Panc1 (cell line): ENCODE measurements at regions not wholly inside any gene's neighbourhood (a gene's known extent, or its start where the extent isn't known, plus 50 kb on each side); places are given as distances from the start of the nearest gene placed in this dataset.

Experiments
- ATAC-seq: fragments of 200-7000 bp; cut with Tn5 transposase; 2 replicates; pipeline ENCODE4 v1.9.1; 2020; ENCODE audit warnings: mild to moderate bottlenecking, moderate library complexity
- BruUV-seq: library from RNA; stranded (reverse); fragments of 400-500 nt; replicated peaks from 2 replicates; lab custom pipeline; 2021; lab: Mats Ljungman, UMichigan
- CTCF ChIA-PET: fragments of 300-600 bp; sonication (Branson Sonifier 250); formaldehyde crosslinking; loops from one replicate; lab custom pipeline; 2022; ENCODE audit warnings: antibody characterized with exemption; lab: Charles Lee
- POLR2A ChIA-PET: fragments of 300-600 bp; sonication (Branson Sonifier 250); formaldehyde crosslinking; loops from one replicate; lab custom pipeline; 2022; ENCODE audit warnings: antibody characterized with exemption; lab: Charles Lee
- DNase-seq: peaks from one replicate; pipeline ENCODE4 v3.0.0-alpha.2; 2010; ENCODE audit warnings: low read depth, low spot score
- H3K27ac ChIP-seq: 2 replicates; pipeline ENCODE4 v1.5.1; 2011; ENCODE audit warnings: mild to moderate bottlenecking, low read length, inconsistent platforms
- H3K27me3 ChIP-seq: fragments of 200-500 bp; sonication (Bioruptor generic); 2 replicates; pipeline ENCODE4 v1.6.0; 2014; ENCODE audit warnings: low read length, inconsistent platforms; ENCODE audit not compliant: control insufficient read depth, insufficient read depth
- H3K36me3 ChIP-seq: fragments of 200-500 bp; sonication (Bioruptor generic); 2 replicates; pipeline ENCODE4 v1.5.1; 2014; ENCODE audit warnings: inconsistent platforms, mild to moderate bottlenecking, low read length, moderate library complexity; ENCODE audit not compliant: control insufficient read depth, insufficient read depth
- H3K4me1 ChIP-seq: 2 replicates; pipeline ENCODE4 v1.5.1; 2011; ENCODE audit warnings: inconsistent platforms, mild to moderate bottlenecking, low read length, moderate library complexity; ENCODE audit not compliant: control insufficient read depth, insufficient read depth
- H3K4me3 ChIP-seq, 2 experiments: 2 replicates each; pipeline ENCODE4 v1.5.1; 2011 to 2012; ENCODE audit warnings: low read depth in 2 of 2, low read length in 2 of 2, mild to moderate bottlenecking in 2 of 2, inconsistent platforms in 1 of 2, moderate library complexity in 1 of 2
- H3K9me3 ChIP-seq: fragments of 200-500 bp; sonication (Bioruptor generic); 2 replicates; pipeline ENCODE4 v1.5.1; 2014; ENCODE audit warnings: low read depth, mild to moderate bottlenecking, inconsistent platforms, low read length, moderate library complexity; ENCODE audit not compliant: control insufficient read depth, insufficient read depth
- POLR2AphosphoS5 ChIP-seq: IDR thresholded peaks from 2 replicates; pipeline ENCODE4 v1.6.1; 2012; ENCODE audit warnings: mild to moderate bottlenecking, low read depth, low read length, moderate library complexity
- SIN3A ChIP-seq: IDR thresholded peaks from 2 replicates; pipeline ENCODE4 v1.6.1; 2012; ENCODE audit warnings: low read depth, mild to moderate bottlenecking, low read length, moderate library complexity, borderline replicate concordance; ENCODE audit not compliant: insufficient read depth
- TCF7L2 ChIP-seq: IDR thresholded peaks from 2 replicates; pipeline ENCODE4 v1.6.1; 2011; ENCODE audit warnings: mild to moderate bottlenecking, low read depth, low read length, inconsistent platforms
- in situ Hi-C: cut with HindIII; loops from 2 replicates; pipeline ENCODE4 v1.10.0; 2016; ENCODE audit warnings: low sequenced_read_pairs, low pct_unique_long_range_greater_than_20kb
- intact Hi-C: fragments of 100-400 bp; cut with micrococcal nuclease; formaldehyde crosslinking; loops from one replicate; pipeline ENCODE4 v1.10.0; 2022; ENCODE audit not compliant: unreplicated experiment
- TF ChIP-seq, protein P1 (sequence below): fragments of 450-650 bp; IDR thresholded peaks from 2 replicates; pipeline ENCODE4 v1.5.1; 2017; ENCODE audit warnings: mild to moderate bottlenecking
- TF ChIP-seq, protein P2 (sequence below), 2 experiments: IDR thresholded peaks; 2 replicates each; pipeline ENCODE4 v1.6.1; 2011 to 2012; ENCODE audit warnings: low read depth in 2 of 2, control low read depth in 1 of 2, low read length in 1 of 2, mild to moderate bottlenecking in 1 of 2, moderate library complexity in 1 of 2; ENCODE audit not compliant: insufficient read depth in 1 of 2

DNA sequence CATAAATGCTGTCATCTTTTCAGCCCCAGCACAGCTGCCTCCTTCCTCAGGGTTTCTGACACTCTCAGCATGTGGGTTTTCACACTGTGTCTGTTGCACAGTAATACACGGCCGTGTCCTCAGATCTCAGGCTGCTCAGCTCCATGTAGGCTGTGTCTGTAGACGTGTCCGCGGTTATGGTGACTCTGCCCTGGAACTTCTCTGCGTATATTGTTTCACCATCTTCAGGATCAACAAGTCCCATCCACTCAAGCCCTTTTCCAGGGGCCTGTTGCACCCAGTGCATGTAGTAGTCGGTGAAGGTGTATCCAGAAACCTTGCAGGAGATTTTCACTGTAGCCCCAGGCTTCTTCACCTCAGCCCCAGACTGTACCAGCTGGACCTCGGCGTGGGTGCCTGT, 1210.6 kb downstream of the TMEM121 start:
- Histone ChIP-seq H3K4me3 (no peak overlapping the region), H3K4me1 (no peaks in the 10 kb centered on the region), H3K27me3 (peaks cover 2% of the 10 kb centered on the region; the same call in 1 of the 2 replicates), H3K36me3 (no peaks in the 10 kb centered on the region), H3K9me3 (no peaks in the 10 kb centered on the region), H3K27ac (no peak overlapping the region)
- no peak for DNase-seq
- ChIA-PET CTCF (no interaction called here), POLR2A (no interaction called here)
- in situ Hi-C loops = no loop called here
- no TSS peak for BruUV-seq
- intact Hi-C loops = no loop called here
- TF ChIP-seq, protein P1, sequence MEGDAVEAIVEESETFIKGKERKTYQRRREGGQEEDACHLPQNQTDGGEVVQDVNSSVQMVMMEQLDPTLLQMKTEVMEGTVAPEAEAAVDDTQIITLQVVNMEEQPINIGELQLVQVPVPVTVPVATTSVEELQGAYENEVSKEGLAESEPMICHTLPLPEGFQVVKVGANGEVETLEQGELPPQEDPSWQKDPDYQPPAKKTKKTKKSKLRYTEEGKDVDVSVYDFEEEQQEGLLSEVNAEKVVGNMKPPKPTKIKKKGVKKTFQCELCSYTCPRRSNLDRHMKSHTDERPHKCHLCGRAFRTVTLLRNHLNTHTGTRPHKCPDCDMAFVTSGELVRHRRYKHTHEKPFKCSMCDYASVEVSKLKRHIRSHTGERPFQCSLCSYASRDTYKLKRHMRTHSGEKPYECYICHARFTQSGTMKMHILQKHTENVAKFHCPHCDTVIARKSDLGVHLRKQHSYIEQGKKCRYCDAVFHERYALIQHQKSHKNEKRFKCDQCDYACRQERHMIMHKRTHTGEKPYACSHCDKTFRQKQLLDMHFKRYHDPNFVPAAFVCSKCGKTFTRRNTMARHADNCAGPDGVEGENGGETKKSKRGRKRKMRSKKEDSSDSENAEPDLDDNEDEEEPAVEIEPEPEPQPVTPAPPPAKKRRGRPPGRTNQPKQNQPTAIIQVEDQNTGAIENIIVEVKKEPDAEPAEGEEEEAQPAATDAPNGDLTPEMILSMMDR = no peak
- TF ChIP-seq SIN3A (no peak), TCF7L2 (no peak), POLR2AphosphoS5 (no peak)
- TF ChIP-seq, protein P2, sequence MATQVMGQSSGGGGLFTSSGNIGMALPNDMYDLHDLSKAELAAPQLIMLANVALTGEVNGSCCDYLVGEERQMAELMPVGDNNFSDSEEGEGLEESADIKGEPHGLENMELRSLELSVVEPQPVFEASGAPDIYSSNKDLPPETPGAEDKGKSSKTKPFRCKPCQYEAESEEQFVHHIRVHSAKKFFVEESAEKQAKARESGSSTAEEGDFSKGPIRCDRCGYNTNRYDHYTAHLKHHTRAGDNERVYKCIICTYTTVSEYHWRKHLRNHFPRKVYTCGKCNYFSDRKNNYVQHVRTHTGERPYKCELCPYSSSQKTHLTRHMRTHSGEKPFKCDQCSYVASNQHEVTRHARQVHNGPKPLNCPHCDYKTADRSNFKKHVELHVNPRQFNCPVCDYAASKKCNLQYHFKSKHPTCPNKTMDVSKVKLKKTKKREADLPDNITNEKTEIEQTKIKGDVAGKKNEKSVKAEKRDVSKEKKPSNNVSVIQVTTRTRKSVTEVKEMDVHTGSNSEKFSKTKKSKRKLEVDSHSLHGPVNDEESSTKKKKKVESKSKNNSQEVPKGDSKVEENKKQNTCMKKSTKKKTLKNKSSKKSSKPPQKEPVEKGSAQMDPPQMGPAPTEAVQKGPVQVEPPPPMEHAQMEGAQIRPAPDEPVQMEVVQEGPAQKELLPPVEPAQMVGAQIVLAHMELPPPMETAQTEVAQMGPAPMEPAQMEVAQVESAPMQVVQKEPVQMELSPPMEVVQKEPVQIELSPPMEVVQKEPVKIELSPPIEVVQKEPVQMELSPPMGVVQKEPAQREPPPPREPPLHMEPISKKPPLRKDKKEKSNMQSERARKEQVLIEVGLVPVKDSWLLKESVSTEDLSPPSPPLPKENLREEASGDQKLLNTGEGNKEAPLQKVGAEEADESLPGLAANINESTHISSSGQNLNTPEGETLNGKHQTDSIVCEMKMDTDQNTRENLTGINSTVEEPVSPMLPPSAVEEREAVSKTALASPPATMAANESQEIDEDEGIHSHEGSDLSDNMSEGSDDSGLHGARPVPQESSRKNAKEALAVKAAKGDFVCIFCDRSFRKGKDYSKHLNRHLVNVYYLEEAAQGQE (IDR thresholded peaks at IDR 0.05; ENCODE audit: insufficient read depth in 1 of 2, low read depth in 2 of 2, low read length in 1 of 2) = no peak
- ATAC-seq = no peak

DNA sequence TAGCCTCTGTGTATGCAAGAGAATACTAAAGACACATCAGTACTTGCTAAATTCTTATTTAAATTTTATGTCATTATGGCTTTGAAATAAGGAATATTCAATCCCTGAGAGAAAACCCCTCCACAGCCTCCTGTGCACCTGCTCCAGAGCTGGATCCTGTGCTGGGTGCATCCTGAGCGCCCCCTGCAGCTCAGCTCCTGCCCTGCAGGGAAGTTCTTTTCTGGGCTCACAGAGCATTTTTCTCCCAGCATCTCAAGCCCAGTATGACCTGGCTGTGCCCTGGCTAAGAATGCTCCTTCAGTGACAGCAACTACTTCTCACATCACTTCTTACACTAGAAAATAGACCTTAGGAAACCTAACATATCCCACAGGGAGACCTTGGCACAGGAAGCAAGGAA, 1211.7 kb downstream of the TMEM121 start:
- no TSS peak for BruUV-seq
- ChIA-PET POLR2A (no interaction called here), CTCF (no interaction called here)
- no peaks in the 10 kb centered on the region for H3K4me1 ChIP-seq
- DNase-seq (no peak), ATAC-seq (no peak)
- H3K36me3 ChIP-seq = no peaks in the 10 kb centered on the region
- no peak overlapping the region for H3K27ac ChIP-seq
- intact Hi-C loops (no loop called here), in situ Hi-C loops (no loop called here)
- H3K4me3 ChIP-seq = no peak overlapping the region
- no peak for TF ChIP-seq POLR2AphosphoS5
- no peak for TF ChIP-seq TCF7L2
- TF ChIP-seq, protein P2 (IDR thresholded peaks at IDR 0.05; ENCODE audit: insufficient read depth in 1 of 2, low read depth in 2 of 2, low read length in 1 of 2) = no peak
- TF ChIP-seq, protein P1 = no peak
- no peak for TF ChIP-seq SIN3A
- peaks cover 2% of the 10 kb centered on the region; the same call in 1 of the 2 replicates for H3K27me3 ChIP-seq
- H3K9me3 ChIP-seq = no peaks in the 10 kb centered on the region
